Left cardiac atrium (tissue), 4 donors: ENCODE measurements at regions not wholly inside any gene's neighbourhood (a gene's known extent, or its start where the extent isn't known, plus 50 kb on each side); places are given as distances from the start of the nearest gene placed in this dataset.

Experiments used
- ATAC-seq, 2 donors: fragments of 200-7000 bp; cut with Tn5 transposase; one replicate each; pipeline ENCODE4 v1.9.1; 2020; ENCODE audit warnings: mild to moderate bottlenecking in 2 of 2, moderate library complexity in 2 of 2
- DNase-seq: peaks from one replicate; pipeline ENCODE4 v3.0.0-alpha.2; 2020
- intact Hi-C, 2 donors: fragments of 100-400 bp; cut with DNase I; formaldehyde crosslinking; loops; one replicate each; pipeline versions ENCODE4 v1.14.1 to v1.15.1; 2022 to 2023
- donor health status: DM: no; HTN: yes; CAD: no.
- donor health status: DM: no; HTN: yes; CAD: no; lungs with severe emphysema.
- donor health status: DM: yes; HTN: yes; CAD: no.
- donor health status: Dilated cardiomyopathy.

DNA sequence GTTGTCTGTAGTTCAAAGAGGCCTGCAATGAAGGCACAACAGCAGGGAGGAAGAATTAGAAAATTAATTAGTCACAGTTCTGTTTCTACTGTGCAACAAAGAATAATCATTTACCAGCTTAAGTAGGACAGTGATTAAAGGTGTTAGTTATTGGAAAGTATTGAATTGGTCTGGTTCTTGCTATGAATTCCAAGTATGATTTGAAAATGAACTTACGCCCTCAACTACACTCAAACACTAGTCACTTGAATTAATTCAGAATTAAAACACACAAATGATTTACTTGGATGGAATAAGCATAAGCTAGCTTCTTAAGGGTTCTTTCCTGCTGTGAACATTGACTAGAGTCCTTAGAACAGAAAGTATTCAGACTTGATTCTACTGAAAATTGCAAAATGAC is 69.9 kb upstream of the EXOC1L start:
- no peak for DNase-seq
- ATAC-seq, result no peak
- intact Hi-C loops, result no loop called here

DNA sequence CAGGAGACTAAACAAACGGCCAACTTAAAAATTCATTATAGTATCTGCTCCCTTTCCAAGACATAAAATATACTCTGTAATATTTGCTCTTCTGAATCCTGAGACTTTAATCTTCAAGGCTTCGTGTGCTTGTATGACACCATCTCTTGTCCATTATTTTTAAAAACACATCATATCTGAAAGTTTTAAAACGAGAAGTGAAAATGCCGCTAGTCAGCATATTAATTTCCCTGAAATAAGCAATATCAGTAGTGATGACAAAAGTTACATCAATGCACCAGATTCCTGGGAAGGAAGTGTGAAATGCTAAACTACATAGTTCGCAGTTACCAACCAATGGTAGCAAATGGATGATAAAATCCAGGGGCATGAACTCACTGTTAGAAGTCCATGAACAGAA is 66.8 kb upstream of the EXOC1L start:
- no peak for ATAC-seq

DNA sequence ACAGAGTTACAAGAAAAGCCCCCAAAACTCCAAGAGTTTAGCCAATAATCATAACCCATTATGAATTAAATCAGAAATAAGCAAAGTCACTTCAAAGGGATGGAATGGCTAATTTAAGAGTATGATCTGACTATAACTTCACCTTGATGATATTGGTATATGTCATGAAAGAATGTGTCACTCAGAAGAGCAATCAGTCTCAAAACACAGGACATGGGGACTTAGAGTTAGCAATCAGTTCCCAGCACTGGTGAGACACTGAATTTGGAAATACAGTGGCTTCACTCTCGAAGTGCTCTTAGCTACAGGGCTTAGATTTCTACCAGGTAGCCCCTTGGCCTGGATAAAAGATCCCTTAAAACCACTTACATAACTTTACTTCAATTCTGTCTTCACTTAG is 65.7 kb upstream of the EXOC1L start:
- intact Hi-C loops, result no loop called here
- ATAC-seq (no peak), DNase-seq (no peak)

More for the DNA sequence above, 66.8 kb upstream of the EXOC1L start:
- intact Hi-C loops, result no loop called here
- no peak for DNase-seq

DNA sequence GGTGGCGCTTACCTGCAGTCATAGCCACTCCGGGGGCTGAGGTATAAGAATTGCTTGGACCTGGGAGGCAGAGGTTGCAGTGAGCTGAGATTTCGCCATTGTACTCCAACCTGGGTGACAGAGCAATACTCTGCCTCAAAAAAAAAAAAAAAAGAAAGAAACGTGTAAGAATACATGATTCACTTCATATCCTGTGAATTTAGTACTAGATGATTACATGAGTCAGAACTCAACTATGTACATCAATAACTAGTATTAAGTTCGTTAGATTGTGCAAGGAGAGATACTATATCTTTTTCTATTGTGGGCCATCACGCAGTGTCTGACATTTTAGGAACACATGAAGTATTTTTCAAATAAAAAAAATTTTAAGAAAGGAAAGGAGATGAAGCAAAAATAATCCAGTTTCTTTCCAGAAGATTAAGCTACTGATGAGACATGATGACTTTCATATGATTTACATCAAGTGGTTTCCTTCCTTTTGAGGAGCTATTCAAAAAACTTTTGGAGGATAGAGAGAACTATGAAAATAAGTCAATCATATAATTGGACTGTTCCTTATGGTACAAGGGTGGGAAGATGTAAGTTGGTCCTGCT is 64.7 kb upstream of the EXOC1L start:
- ATAC-seq (no peak), DNase-seq (no peak)
- intact Hi-C loops, result no loop called here

DNA sequence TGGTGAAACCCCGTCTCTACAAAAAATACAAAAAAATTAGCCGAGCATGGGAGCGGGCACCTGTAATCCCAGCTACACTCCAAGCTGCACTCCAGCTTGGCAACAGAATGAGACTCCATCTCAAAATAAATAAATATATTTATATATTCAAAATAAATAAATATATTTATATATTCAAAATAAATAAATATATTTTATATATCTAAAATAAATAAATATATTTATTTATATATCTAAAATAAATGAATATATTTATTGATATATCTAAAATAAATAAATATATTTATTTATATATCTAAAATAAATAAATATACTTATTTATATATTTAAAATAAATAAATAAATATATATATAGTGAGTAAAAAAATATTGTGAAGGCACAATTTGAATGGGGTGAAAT is 63.4 kb upstream of the EXOC1L start:
- DNase-seq, result no peak
- intact Hi-C loops, result no loop called here
- ATAC-seq, result no peak

DNA sequence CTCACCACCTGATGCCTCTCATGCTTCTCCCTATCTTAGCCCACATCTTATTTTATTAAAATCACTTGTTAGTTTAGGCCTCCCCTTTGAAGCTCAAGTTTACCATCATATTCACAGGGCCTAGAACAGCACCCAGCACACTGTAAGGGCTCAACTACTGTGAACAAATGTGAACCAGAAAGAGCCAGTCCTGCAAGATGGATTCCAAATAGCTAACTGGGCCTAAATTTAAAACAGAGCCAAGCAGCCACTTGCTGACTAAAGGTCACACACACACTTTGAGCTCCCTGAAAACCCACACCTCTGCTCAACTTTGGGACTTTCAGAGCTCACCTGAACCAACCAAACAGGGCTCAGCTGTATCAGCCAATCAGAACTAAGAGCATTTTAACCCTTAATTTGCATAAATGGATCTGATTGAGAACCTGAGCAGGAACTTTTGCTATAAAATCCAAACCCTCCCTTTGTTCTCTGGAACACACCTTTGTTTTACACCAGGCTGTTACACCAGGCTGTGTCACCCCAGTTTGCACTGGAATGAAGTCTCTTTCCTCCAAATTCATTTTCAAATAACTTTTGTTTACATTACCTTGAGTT is 62.1 kb upstream of the EXOC1L start:
- intact Hi-C loops, result no loop called here
- DNase-seq (no peak), ATAC-seq (no peak)

DNA sequence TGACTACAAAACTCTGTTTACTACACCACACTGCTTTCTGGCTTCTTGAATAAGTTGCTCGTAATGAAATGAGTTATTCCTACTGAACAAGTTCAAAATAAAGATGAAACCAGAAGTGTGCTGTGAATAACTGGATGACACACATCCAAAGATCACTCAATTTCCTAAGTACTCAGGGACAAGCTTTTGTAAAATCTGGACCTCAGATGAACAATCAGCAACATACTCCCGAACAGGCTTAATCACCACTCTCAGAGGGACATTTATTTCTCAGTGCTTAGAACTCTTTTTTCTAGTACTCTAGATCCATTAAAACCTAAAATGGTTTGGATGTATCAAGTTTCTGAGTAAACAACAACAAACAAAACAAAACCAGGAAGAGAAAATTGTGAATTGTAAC is 61.5 kb upstream of the EXOC1L start:
- DNase-seq, result no peak
- intact Hi-C loops, result no loop called here
- no peak for ATAC-seq

DNA sequence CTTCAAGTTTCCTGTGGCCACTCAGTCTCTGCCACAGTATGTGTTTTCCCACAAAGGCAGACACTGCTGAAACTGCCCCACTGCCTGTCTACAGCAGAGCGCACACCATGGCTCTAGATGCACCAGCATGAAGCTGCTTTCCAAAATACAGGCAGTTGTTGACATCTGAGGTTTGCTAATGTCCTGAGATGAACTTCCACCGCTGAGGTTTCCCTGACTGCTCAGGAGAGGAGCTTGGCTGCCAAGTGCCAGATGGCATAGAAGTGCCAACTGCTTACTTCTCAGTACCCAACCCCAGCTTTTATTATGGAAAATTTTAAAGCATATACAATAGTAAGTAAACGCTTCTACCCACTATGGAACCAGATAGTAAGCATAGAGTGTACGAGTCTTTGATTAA is 61.0 kb upstream of the EXOC1L start:
- ATAC-seq (peak; percentile 34 to 41), DNase-seq (no peak)
- intact Hi-C loops, result no loop called here

DNA sequence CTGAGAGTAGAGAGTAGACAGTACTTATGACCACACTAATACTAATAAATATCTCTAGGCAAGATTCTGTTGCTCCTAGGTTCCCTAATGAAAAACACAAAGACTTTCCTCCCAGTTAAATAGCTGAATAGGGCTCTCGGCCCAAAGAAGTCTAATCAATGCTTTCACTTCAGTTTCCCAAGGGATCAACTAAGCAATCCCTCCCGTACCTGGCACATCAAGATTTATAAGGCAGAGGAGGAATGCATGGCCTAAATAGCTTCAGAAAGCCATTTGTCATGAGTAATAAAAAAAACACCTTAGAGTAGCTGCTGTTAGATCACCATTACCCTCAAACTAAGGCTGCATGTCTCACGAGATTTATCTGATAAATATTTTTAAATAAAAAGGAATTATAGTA is 56.8 kb upstream of the EXOC1L start:
- no peak for DNase-seq
- no peak for ATAC-seq
- intact Hi-C loops, result no loop called here

DNA sequence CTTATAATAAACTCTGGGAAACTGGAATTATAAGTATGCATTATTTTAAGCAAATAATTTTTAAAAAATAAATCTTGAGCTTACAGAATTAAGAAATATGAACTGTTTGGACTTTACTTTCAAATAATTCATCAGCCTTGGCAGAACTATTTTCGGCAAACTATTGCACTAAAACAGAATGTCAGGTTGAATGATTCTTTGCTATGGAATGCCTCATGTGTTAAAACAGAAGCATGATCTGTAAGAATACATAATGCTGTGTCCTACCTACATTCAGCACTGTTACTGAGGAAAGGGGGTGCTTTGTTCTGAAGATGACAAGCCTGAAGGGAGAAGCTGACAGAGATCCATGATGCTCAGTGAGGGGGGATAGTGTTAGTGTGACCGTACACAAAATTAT is 55.6 kb upstream of the EXOC1L start:
- ATAC-seq, result no peak
- intact Hi-C loops, result no loop called here
- DNase-seq, result no peak

DNA sequence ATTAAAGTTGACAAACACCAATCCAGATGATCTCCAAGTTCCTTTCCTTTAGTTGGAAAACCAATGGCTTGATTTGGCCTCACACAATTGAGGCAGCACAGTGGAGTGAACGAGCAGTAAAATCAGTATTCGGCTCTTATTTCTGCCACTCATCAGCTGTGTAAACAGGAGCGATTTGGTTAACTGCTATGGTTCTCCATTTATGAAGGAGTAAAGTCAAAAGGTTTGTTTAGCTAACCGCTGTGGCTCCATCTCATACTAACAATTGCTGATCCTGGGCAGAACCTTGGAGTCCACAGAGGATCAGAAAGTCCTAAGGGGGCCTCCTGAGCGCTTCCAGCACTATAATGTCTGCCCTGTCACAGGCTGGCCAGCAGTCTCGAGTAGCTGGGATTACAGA is 54.5 kb upstream of the EXOC1L start:
- ATAC-seq (no peak), DNase-seq (no peak)
- intact Hi-C loops, result no loop called here

DNA sequence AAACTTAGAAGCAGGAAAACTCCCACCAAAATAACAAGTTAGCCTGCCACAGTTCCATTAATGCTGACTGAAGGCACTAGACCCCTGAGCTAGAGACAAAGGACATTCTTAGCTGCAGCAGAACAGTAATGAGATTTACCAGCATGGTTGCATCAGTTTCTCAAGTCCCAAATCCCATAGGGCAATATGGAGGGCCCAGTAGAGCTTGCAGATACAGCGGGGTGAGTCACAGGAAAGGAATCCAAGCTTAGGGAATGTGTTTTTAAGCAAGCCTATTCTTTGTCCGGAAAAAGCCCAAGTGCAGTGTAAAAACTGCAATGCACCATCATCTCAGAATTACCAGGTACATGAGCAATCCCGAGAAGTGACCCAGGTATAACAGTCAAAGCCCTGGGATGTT is 51.3 kb upstream of the EXOC1L start:
- intact Hi-C loops, result no loop called here
- no peak for DNase-seq
- peak in 1 of 2 donors; percentile 29 for ATAC-seq
